ENCODE measurements at regions not wholly inside any gene's neighbourhood (a gene's known extent, or its start where the extent isn't known, plus 50 kb on each side); places are given as distances from the start of the nearest gene placed in this dataset.

- H3K27me3 ChIP-seq (ENCODE audit: insufficient read depth, low read depth), result no peaks in the 10 kb centered on the region
- H3K79me2 ChIP-seq (ENCODE audit: low read depth), result no peaks in the 10 kb centered on the region
- H3K4me3 ChIP-seq, result no peak overlapping the region
- TF ChIP-seq EZH2 (IDR thresholded peaks at IDR 0.05; ENCODE audit: low read depth) (no peak), CTCF (conservative IDR thresholded peaks at IDR 0.05) (no peak)
- DNase-seq, result no peak
- no peak overlapping the region for H3K27ac ChIP-seq
- no peaks in the 10 kb centered on the region for H3F3A ChIP-seq (ENCODE audit: insufficient read depth, low read depth)
- BruUV-seq (replicated peaks), result no TSS peak
- CTCF ChIA-PET, result no interaction called here
- no peak overlapping the region for H3K4me2 ChIP-seq
- H3K36me3 ChIP-seq (ENCODE audit: low read depth), result no peaks in the 10 kb centered on the region
- H4K20me1 ChIP-seq (ENCODE audit: insufficient read depth), result no peaks in the 10 kb centered on the region
- H3K9me3 ChIP-seq (ENCODE audit: insufficient read depth, low read depth), result no peaks in the 10 kb centered on the region
- H2AFZ ChIP-seq, result no peak overlapping the region
- intact Hi-C loops (cut with micrococcal nuclease; ENCODE audit: unreplicated experiment), result no loop called here
- no peaks in the 10 kb centered on the region for H3K4me1 ChIP-seq (replicated peaks; ENCODE audit: insufficient read depth)
- POLR2A ChIA-PET (ENCODE audit: unreplicated experiment), result no interaction called here
- no peaks in the 10 kb centered on the region for H3K9me2 ChIP-seq (ENCODE audit: insufficient read depth)
Measured at GRCh38 chr6:2412731-2413130, 167.3 kb upstream of the GMDS start.

- DNase-seq, result no peak
- TF ChIP-seq EZH2 (IDR thresholded peaks at IDR 0.05; ENCODE audit: low read depth) (no peak), CTCF (conservative IDR thresholded peaks at IDR 0.05) (no peak)
- Histone ChIP-seq H3K4me3 (no peak overlapping the region), H3K27ac (no peak overlapping the region), H4K20me1 (ENCODE audit: insufficient read depth) (no peaks in the 10 kb centered on the region), H3K4me1 (replicated peaks; ENCODE audit: insufficient read depth) (no peaks in the 10 kb centered on the region), H3K36me3 (ENCODE audit: low read depth) (no peaks in the 10 kb centered on the region), H3F3A (ENCODE audit: insufficient read depth, low read depth) (no peaks in the 10 kb centered on the region), H3K79me2 (ENCODE audit: low read depth) (no peaks in the 10 kb centered on the region), H3K27me3 (ENCODE audit: insufficient read depth, low read depth) (no peaks in the 10 kb centered on the region), H3K4me2 (no peak overlapping the region), H3K9me2 (ENCODE audit: insufficient read depth) (no peaks in the 10 kb centered on the region), H2AFZ (no peak overlapping the region), H3K9me3 (ENCODE audit: insufficient read depth, low read depth) (no peaks in the 10 kb centered on the region)
- POLR2A ChIA-PET (ENCODE audit: unreplicated experiment), result no interaction called here
- intact Hi-C loops (cut with micrococcal nuclease; ENCODE audit: unreplicated experiment), result no loop called here
- CTCF ChIA-PET, result no interaction called here
- no TSS peak for BruUV-seq (replicated peaks)
Measured at GRCh38 chr6:2410656-2411380, 165.4 kb upstream of the GMDS start.

- H3K4me2 ChIP-seq, result no peak overlapping the region
- H3K4me3 ChIP-seq, result no peak overlapping the region
- no peaks in the 10 kb centered on the region for H3K79me2 ChIP-seq (ENCODE audit: low read depth)
- no peaks in the 10 kb centered on the region for H3K27me3 ChIP-seq (ENCODE audit: insufficient read depth, low read depth)
- no peak overlapping the region for H3K27ac ChIP-seq
- H2AFZ ChIP-seq, result no peak overlapping the region
- H3K9me2 ChIP-seq (ENCODE audit: insufficient read depth), result no peaks in the 10 kb centered on the region
- CTCF ChIA-PET, result no interaction called here
- no peaks in the 10 kb centered on the region for H3K36me3 ChIP-seq (ENCODE audit: low read depth)
- TF ChIP-seq CTCF (conservative IDR thresholded peaks at IDR 0.05) (no peak), EZH2 (IDR thresholded peaks at IDR 0.05; ENCODE audit: low read depth) (no peak)
- intact Hi-C loops (cut with micrococcal nuclease; ENCODE audit: unreplicated experiment), result no loop called here
- BruUV-seq (replicated peaks), result no TSS peak
- POLR2A ChIA-PET (ENCODE audit: unreplicated experiment), result no interaction called here
- no peaks in the 10 kb centered on the region for H3K4me1 ChIP-seq (replicated peaks; ENCODE audit: insufficient read depth)
- no peaks in the 10 kb centered on the region for H3K9me3 ChIP-seq (ENCODE audit: insufficient read depth, low read depth)
- no peaks in the 10 kb centered on the region for H3F3A ChIP-seq (ENCODE audit: insufficient read depth, low read depth)
- H4K20me1 ChIP-seq (ENCODE audit: insufficient read depth), result no peaks in the 10 kb centered on the region
- no peak for DNase-seq
Measured at GRCh38 chr6:2407525-2407924, 162.1 kb upstream of the GMDS start.
